PC-9 (cell line): ENCODE measurements at regions not wholly inside any gene's neighbourhood (a gene's known extent, or its start where the extent isn't known, plus 50 kb on each side); places are given as distances from the start of the nearest gene placed in this dataset.
"Not testable (repeated sequence)": the region's sequence is repeated elsewhere in the genome, so short reads cannot be mapped to it uniquely, and the experiment has no call there.

ENCODE experiments used
- BruUV-seq: library from RNA; stranded (reverse); fragments of 400-500 nt; replicated peaks from 2 replicates; lab custom pipeline; 2021; lab: Mats Ljungman, UMichigan
- CTCF ChIA-PET: fragments of 300-600 bp; sonication (Branson Sonifier 250); formaldehyde crosslinking; loops from one replicate; lab custom pipeline; 2022; ENCODE audit warnings: antibody characterized with exemption; lab: Charles Lee
- POLR2A ChIA-PET: fragments of 300-600 bp; sonication (Branson Sonifier 250); formaldehyde crosslinking; loops from one replicate; lab custom pipeline; 2022; ENCODE audit warnings: antibody characterized with exemption; ENCODE audit not compliant: unreplicated experiment; lab: Charles Lee
- DNase-seq, 2 experiments: peaks; one replicate each; pipeline versions ENCODE4 v3.0.0 to v3.0.0-alpha.2; 2015 to 2022; ENCODE audit warnings: mixed read lengths in 1 of 2
- H2AFZ ChIP-seq: fragments of 200-600 bp; sonication (generic); 2 replicates; pipeline ENCODE4 v1.8.1; 2017; ENCODE audit warnings: antibody characterized with exemption
- H3F3A ChIP-seq: fragments of 200-600 bp; sonication (generic); 2 replicates; pipeline ENCODE4 v1.8.1; 2017; ENCODE audit warnings: antibody characterized with exemption, mild to moderate bottlenecking, low read depth; ENCODE audit not compliant: insufficient read depth
- H3K27ac ChIP-seq: fragments of 200-600 bp; sonication (generic); 2 replicates; pipeline ENCODE4 v1.6.1; 2016; ENCODE audit warnings: mixed run types
- H3K27me3 ChIP-seq: fragments of 200-600 bp; sonication (generic); 2 replicates; pipeline ENCODE4 v1.6.1; 2016; ENCODE audit warnings: low read depth, mixed run types; ENCODE audit not compliant: insufficient read depth
- H3K36me3 ChIP-seq: fragments of 200-600 bp; sonication (generic); 2 replicates; pipeline ENCODE4 v1.6.1; 2016; ENCODE audit warnings: low read depth, mixed run types
- H3K4me1 ChIP-seq: fragments of 200-600 bp; sonication (generic); replicated peaks from 2 replicates; pipeline ENCODE4 v1.6.1; 2016; ENCODE audit warnings: mixed run types; ENCODE audit not compliant: insufficient read depth
- H3K4me2 ChIP-seq: fragments of 200-600 bp; sonication (generic); 2 replicates; pipeline ENCODE4 v1.6.1; 2017; ENCODE audit warnings: mixed run types
- H3K4me3 ChIP-seq: fragments of 200-600 bp; sonication (generic); 2 replicates; pipeline ENCODE4 v1.6.1; 2016; ENCODE audit warnings: mixed run types
- H3K79me2 ChIP-seq: fragments of 200-600 bp; sonication (generic); 2 replicates; pipeline ENCODE4 v1.6.1; 2017; ENCODE audit warnings: low read depth, mixed run types
- H3K9me2 ChIP-seq: fragments of 200-600 bp; sonication (generic); 2 replicates; pipeline ENCODE4 v1.8.1; 2017; ENCODE audit warnings: mild to moderate bottlenecking; ENCODE audit not compliant: insufficient read depth
- H3K9me3 ChIP-seq: fragments of 200-600 bp; sonication (generic); 2 replicates; pipeline ENCODE4 v1.8.1; 2016; ENCODE audit warnings: low read depth; ENCODE audit not compliant: insufficient read depth
- H4K20me1 ChIP-seq: fragments of 200-600 bp; sonication (generic); 2 replicates; pipeline ENCODE4 v1.8.1; 2017; ENCODE audit not compliant: insufficient read depth
- intact Hi-C: fragments of 100-400 bp; cut with micrococcal nuclease; formaldehyde crosslinking; loops from one replicate; pipeline ENCODE4 v1.10.0; 2022; ENCODE audit not compliant: unreplicated experiment

GRCh38 chr2:87658976-87659375, 88.9 kb upstream of the PLGLB2 start:
- H3F3A ChIP-seq, H3K4me3 ChIP-seq, H2AFZ ChIP-seq, H3K9me3 ChIP-seq, POLR2A ChIA-PET, H4K20me1 ChIP-seq, H3K79me2 ChIP-seq, H3K36me3 ChIP-seq, H3K9me2 ChIP-seq, intact Hi-C loops, H3K4me1 ChIP-seq, H3K27ac ChIP-seq, BruUV-seq, H3K4me2 ChIP-seq, DNase-seq, CTCF ChIA-PET, H3K27me3 ChIP-seq: not testable (repeated sequence)

GRCh38 chr2:87660164-87660563, 87.7 kb upstream of the PLGLB2 start:
- peak; percentile 32 to 72 for DNase-seq
- H3K4me1 ChIP-seq, H3K4me3 ChIP-seq, H3K9me2 ChIP-seq, BruUV-seq, H3K79me2 ChIP-seq, H2AFZ ChIP-seq, H4K20me1 ChIP-seq, H3K4me2 ChIP-seq, H3K9me3 ChIP-seq, H3K27ac ChIP-seq, POLR2A ChIA-PET, intact Hi-C loops, H3K27me3 ChIP-seq, H3F3A ChIP-seq, H3K36me3 ChIP-seq, CTCF ChIA-PET: not testable (repeated sequence)

GRCh38 chr2:87662316-87663290, 85.3 kb upstream of the PLGLB2 start:
- TSS peak; percentile 93 for BruUV-seq
- H2AFZ ChIP-seq, CTCF ChIA-PET, H4K20me1 ChIP-seq, H3K4me1 ChIP-seq, intact Hi-C loops, H3K4me3 ChIP-seq, H3K9me2 ChIP-seq, H3K9me3 ChIP-seq, H3F3A ChIP-seq, H3K27me3 ChIP-seq, POLR2A ChIA-PET, H3K36me3 ChIP-seq, H3K79me2 ChIP-seq: not testable (repeated sequence)
- H3K27ac ChIP-seq: peak overlapping the region; percentile 77
- DNase-seq: peak; percentile 89 to 95
- peak overlapping the region; percentile 57; the same call in 1 of the 2 replicates for H3K4me2 ChIP-seq

DNA sequence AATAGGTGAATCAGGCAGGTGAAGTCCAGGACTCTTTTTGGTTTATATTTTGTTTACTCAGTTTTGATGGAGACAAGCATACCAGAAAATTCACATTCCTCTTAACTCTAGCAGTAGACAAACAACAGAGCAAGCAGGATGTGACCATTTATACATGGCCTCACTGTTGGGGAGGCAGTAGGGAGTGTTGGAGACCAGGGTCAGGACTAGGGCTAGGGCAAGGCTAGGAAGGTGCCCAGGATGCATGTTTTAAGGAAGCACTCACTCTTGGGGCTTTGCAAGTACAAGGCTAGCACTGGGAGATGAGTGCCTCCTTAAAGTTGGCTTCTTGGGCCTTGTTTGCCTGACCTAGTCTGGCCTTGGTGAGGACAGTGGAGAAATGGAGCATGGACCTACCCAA, 84.5 kb upstream of the PLGLB2 start:
- H3F3A ChIP-seq, H4K20me1 ChIP-seq, POLR2A ChIA-PET, CTCF ChIA-PET, H2AFZ ChIP-seq, H3K79me2 ChIP-seq, H3K27ac ChIP-seq, H3K4me3 ChIP-seq, DNase-seq, H3K36me3 ChIP-seq, BruUV-seq, H3K4me1 ChIP-seq, intact Hi-C loops, H3K27me3 ChIP-seq, H3K4me2 ChIP-seq, H3K9me2 ChIP-seq, H3K9me3 ChIP-seq: not testable (repeated sequence)

DNA sequence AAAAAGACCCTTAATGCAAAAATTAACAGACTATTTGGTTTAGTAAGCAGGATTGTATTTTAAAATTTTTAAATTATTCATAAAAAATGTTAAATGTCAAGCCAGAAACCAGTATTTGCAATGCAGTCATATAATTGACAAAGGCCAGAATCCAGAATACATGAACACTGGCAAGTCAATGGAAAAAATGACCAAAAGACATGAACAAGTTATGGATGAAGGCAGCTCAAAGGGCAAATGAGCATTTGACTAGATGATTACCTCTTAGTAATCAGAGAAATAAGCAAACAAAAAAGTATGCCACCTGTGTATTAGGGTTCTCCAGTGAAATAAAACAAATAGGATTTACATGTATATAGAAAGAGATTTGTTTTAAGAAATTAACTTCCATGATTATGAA, 80.9 kb upstream of the PLGLB2 start:
- POLR2A ChIA-PET, CTCF ChIA-PET, BruUV-seq, H3K4me2 ChIP-seq, H3K9me2 ChIP-seq, H3K79me2 ChIP-seq, H2AFZ ChIP-seq, H3K27me3 ChIP-seq, intact Hi-C loops, H4K20me1 ChIP-seq, H3K36me3 ChIP-seq, H3F3A ChIP-seq, H3K9me3 ChIP-seq, H3K4me1 ChIP-seq, H3K4me3 ChIP-seq, DNase-seq, H3K27ac ChIP-seq: not testable (repeated sequence)

GRCh38 chr2:87668361-87668760, 79.5 kb upstream of the PLGLB2 start:
- H3K27ac ChIP-seq, H3K4me3 ChIP-seq, H4K20me1 ChIP-seq, H3K27me3 ChIP-seq, intact Hi-C loops, POLR2A ChIA-PET, H3K9me2 ChIP-seq, H3K4me1 ChIP-seq, CTCF ChIA-PET, H3K4me2 ChIP-seq, H3K36me3 ChIP-seq, H2AFZ ChIP-seq, H3K79me2 ChIP-seq, BruUV-seq, H3F3A ChIP-seq, H3K9me3 ChIP-seq, DNase-seq: not testable (repeated sequence)

- BruUV-seq: TSS peak; percentile 91
- H3K9me2 ChIP-seq, POLR2A ChIA-PET, H3K9me3 ChIP-seq, intact Hi-C loops, H3F3A ChIP-seq, H3K4me2 ChIP-seq, H2AFZ ChIP-seq, H4K20me1 ChIP-seq, H3K36me3 ChIP-seq, H3K4me3 ChIP-seq, H3K27me3 ChIP-seq, H3K79me2 ChIP-seq, H3K4me1 ChIP-seq, CTCF ChIA-PET: not testable (repeated sequence)
- H3K27ac ChIP-seq: peak overlapping the region; percentile 26; the same call in 1 of the 2 replicates
- peak in 1 of 2 experiments; percentile 40 for DNase-seq
Observed at GRCh38 chr2:87669633-87670231, 78.2 kb upstream of the PLGLB2 start.
